DOHH2 (cell line): ENCODE measurements at regions not wholly inside any gene's neighbourhood (a gene's known extent, or its start where the extent isn't known, plus 50 kb on each side); places are given as distances from the start of the nearest gene placed in this dataset.

ENCODE experiments used
- EZH2phosphoT487 ChIP-seq: fragments of 200-600 bp; sonication (generic); IDR thresholded peaks from 2 replicates; pipeline ENCODE4 v1.6.1; 2017; ENCODE audit warnings: borderline replicate concordance, mild to moderate bottlenecking, antibody characterized with exemption, low read length, moderate library complexity, mixed read lengths
- TF ChIP-seq, protein P1 (sequence below): fragments of 200-600 bp; sonication (generic); IDR thresholded peaks from one replicate; pipeline ENCODE4 v1.5.1; 2014; ENCODE audit warnings: antibody characterized with exemption, mild to moderate bottlenecking, low read depth, low read length; ENCODE audit not compliant: poor library complexity, severe bottlenecking

DNA sequence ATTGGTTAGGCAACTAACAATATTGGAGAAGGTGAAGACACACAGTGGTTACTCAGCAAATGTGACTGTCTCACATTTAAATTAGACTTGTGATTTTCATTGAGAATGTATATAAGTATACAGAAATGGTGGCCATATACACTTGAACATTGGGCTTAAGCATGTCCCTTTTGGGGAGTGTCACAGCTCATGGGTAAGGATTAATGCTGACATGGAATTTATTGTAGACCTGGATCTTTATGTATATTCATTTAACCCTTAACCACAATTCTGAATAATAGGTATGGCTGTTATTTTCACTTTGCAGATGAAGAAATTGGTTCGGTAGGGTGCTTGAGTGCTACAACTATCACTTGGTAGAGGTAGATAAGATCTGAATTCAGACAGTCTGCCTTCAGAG lies 95.5 kb upstream of the WDFY3 start:
- TF ChIP-seq, protein P1, sequence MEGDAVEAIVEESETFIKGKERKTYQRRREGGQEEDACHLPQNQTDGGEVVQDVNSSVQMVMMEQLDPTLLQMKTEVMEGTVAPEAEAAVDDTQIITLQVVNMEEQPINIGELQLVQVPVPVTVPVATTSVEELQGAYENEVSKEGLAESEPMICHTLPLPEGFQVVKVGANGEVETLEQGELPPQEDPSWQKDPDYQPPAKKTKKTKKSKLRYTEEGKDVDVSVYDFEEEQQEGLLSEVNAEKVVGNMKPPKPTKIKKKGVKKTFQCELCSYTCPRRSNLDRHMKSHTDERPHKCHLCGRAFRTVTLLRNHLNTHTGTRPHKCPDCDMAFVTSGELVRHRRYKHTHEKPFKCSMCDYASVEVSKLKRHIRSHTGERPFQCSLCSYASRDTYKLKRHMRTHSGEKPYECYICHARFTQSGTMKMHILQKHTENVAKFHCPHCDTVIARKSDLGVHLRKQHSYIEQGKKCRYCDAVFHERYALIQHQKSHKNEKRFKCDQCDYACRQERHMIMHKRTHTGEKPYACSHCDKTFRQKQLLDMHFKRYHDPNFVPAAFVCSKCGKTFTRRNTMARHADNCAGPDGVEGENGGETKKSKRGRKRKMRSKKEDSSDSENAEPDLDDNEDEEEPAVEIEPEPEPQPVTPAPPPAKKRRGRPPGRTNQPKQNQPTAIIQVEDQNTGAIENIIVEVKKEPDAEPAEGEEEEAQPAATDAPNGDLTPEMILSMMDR: no peak
- no peak for TF ChIP-seq EZH2phosphoT487
